ENCODE measurements at regions not wholly inside any gene's neighbourhood (a gene's known extent, or its start where the extent isn't known, plus 50 kb on each side); places are given as distances from the start of the nearest gene placed in this dataset.

DNA sequence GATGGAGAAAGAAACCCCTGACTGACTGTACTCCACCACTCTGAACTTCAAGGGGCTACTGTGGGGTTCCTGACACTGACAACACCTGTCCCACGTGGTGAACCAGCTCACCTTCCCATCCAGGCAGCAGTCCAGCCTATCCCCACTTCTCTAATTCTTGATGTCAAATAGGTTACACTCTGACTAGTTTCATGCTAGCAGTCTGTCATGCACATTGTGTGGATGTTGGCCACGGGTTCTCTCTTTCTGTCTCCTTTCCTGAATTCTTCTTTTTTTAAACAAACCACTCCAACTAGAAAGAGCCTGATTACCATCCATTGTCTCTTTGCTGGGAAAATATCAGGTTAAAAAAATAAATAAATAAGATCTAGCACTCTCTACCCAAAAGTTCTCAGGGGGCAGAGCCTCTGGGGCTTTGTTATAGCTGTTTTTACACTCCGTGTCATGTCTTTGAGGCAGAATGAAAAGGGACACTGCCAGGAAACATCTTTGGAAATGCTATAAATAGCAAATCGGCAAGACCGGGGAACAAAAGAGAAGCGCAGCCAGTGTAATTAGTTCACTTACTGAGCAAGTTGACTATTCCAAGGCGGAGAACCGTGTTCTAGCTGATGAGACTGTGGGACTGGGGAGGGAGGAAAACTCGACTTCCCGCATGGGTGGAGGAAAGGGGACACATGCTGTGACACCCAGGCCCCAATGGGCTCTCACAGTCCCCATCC is 356.1 kb downstream of the OMA1 start:
- intact Hi-C loops (cut with micrococcal nuclease), result no loop called here
- H3K27ac ChIP-seq (ENCODE audit: extremely low read depth, low read depth, low read length), result no peak overlapping the region
- ATAC-seq (no peak), DNase-seq (ENCODE audit: extremely low read depth in 1 of 4, low spot score in 3 of 4) (no peak), FAIRE-seq (no peak)
- CTCF ChIA-PET (ENCODE audit: low intra/inter-chr PET ratio), result no interaction called here
- no peaks in the 10 kb centered on the region for H3K9me1 ChIP-seq (ENCODE audit: control insufficient read depth, insufficient read depth, low read length)
- no peaks in the 10 kb centered on the region for H3K4me1 ChIP-seq (replicated peaks in 1 of 2; ENCODE audit: control insufficient read depth in 2 of 2, insufficient read depth in 2 of 2, low read length in 2 of 2)
- no peaks in the 10 kb centered on the region for H4K20me1 ChIP-seq (replicated peaks; ENCODE audit: control insufficient read depth, insufficient read depth, low read length)
- H3K9ac ChIP-seq (ENCODE audit: insufficient read depth in 1 of 2, low read depth in 2 of 2, low read length in 2 of 2), result no peak overlapping the region
- no peaks in the 10 kb centered on the region for H3K9me3 ChIP-seq (replicated peaks; ENCODE audit: control insufficient read depth, insufficient read depth, low read depth, low read length)
- no peaks in the 10 kb centered on the region for H3K27me3 ChIP-seq (ENCODE audit: control insufficient read depth in 2 of 2, insufficient read depth in 2 of 2, low read length in 2 of 2)
- 2% methylated on average over 10 of the region's 10 CpGs for WGBS (ENCODE audit: insufficient coverage, low coverage, missing lambda C conversion rate)
- H3K4me3 ChIP-seq, result no peak overlapping the region
- POLR2A ChIA-PET, result no interaction called here
- no peak overlapping the region for H2AFZ ChIP-seq (ENCODE audit: low read depth, low read length)
- TF ChIP-seq RAD51 (IDR thresholded peaks at IDR 0.05; ENCODE audit: borderline replicate concordance, low read depth) (no peak), SMAD2 (IDR thresholded peaks at IDR 0.05; ENCODE audit: low read depth, low read length) (no peak)
- no peak overlapping the region for H3K4me2 ChIP-seq (ENCODE audit: insufficient read depth, low read length)
- no peaks in the 10 kb centered on the region for H3K79me2 ChIP-seq (ENCODE audit: control insufficient read depth, insufficient read depth, low read length)
- BruUV-seq (replicated peaks), result no TSS peak
- in situ Hi-C loops (cut with MboI), result no loop called here
- no peaks in the 10 kb centered on the region for H3K36me3 ChIP-seq (ENCODE audit: control insufficient read depth, insufficient read depth, low read length)

DNA sequence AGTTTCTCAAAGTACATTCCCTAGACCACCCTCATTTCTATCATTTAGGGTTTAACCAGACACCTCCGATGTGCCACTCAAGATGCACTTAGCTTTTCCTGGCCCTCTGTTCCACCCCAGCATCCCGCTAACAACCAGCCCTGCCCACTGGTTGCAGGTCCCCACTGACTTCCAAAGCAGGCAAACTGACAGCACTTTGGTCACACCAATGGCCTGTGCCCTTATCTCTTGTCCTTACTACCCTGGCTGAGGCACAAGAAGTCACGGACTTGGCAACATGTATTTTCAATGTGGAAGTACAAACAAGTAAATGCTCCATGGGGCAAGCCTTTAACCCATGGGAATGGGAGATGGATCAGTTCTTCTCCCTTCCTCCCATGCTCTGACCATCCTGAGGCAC is 357.1 kb downstream of the OMA1 start:
- Histone ChIP-seq H3K27me3 (ENCODE audit: control insufficient read depth in 2 of 2, insufficient read depth in 2 of 2, low read length in 2 of 2) (no peaks in the 10 kb centered on the region), H3K27ac (ENCODE audit: extremely low read depth, low read depth, low read length) (no peak overlapping the region), H3K9ac (ENCODE audit: insufficient read depth in 1 of 2, low read depth in 2 of 2, low read length in 2 of 2) (no peak overlapping the region), H2AFZ (ENCODE audit: low read depth, low read length) (no peak overlapping the region), H4K20me1 (replicated peaks; ENCODE audit: control insufficient read depth, insufficient read depth, low read length) (no peaks in the 10 kb centered on the region), H3K9me3 (replicated peaks; ENCODE audit: control insufficient read depth, insufficient read depth, low read depth, low read length) (no peaks in the 10 kb centered on the region), H3K79me2 (ENCODE audit: control insufficient read depth, insufficient read depth, low read length) (no peaks in the 10 kb centered on the region), H3K36me3 (ENCODE audit: control insufficient read depth, insufficient read depth, low read length) (no peaks in the 10 kb centered on the region), H3K4me2 (ENCODE audit: insufficient read depth, low read length) (no peak overlapping the region), H3K9me1 (ENCODE audit: control insufficient read depth, insufficient read depth, low read length) (no peaks in the 10 kb centered on the region), H3K4me3 (no peak overlapping the region), H3K4me1 (replicated peaks in 1 of 2; ENCODE audit: control insufficient read depth in 2 of 2, insufficient read depth in 2 of 2, low read length in 2 of 2) (no peaks in the 10 kb centered on the region)
- in situ Hi-C loops (cut with MboI) (no loop called here), intact Hi-C loops (cut with micrococcal nuclease) (no loop called here)
- ChIA-PET POLR2A (no interaction called here), CTCF (ENCODE audit: low intra/inter-chr PET ratio) (no interaction called here)
- 2% methylated on average over 3 of the region's 3 CpGs for WGBS (ENCODE audit: insufficient coverage, low coverage, missing lambda C conversion rate)
- no peak for FAIRE-seq
- no peak for DNase-seq (ENCODE audit: extremely low read depth in 1 of 4, low spot score in 3 of 4)
- ATAC-seq, result no peak
- TF ChIP-seq SREBF2 (CRISPR knock-in tag; IDR thresholded peaks at IDR 0.05) (no peak), EP400 (IDR thresholded peaks at IDR 0.05) (no peak), CEBPG (CRISPR knock-in tag; IDR thresholded peaks at IDR 0.05) (no peak), CEBPG (tag; conservative IDR thresholded peaks at IDR 0.05 in 1 of 2, IDR thresholded peaks at IDR 0.05 in 1 of 2) (no peak), E2F3 (CRISPR knock-in tag; IDR thresholded peaks at IDR 0.05) (no peak), TEAD1 (CRISPR knock-in tag; IDR thresholded peaks at IDR 0.05) (no peak), ZNF274 (IDR thresholded peaks at IDR 0.05; ENCODE audit: borderline replicate concordance, low read depth, low read length) (no peak), SP1 (CRISPR knock-in tag; IDR thresholded peaks at IDR 0.05) (no peak), KDM2B (CRISPR knock-in tag; IDR thresholded peaks at IDR 0.05) (no peak), ZFX (CRISPR knock-in tag; IDR thresholded peaks at IDR 0.05) (no peak)
- BruUV-seq (replicated peaks), result no TSS peak

Measured in K562 (cell line).